ENCODE measurements at regions not wholly inside any gene's neighbourhood (a gene's known extent, or its start where the extent isn't known, plus 50 kb on each side); places are given as distances from the start of the nearest gene placed in this dataset.

GRCh38 chr3:27533718-27534573 is 49.8 kb upstream of the SLC4A7 start:
- H3K9me2 ChIP-seq (replicated peaks; ENCODE audit: insufficient read depth, low read length): no peaks in the 10 kb centered on the region
- no peak overlapping the region for H2AFZ ChIP-seq (ENCODE audit: low read length)
- H3K4me2 ChIP-seq (ENCODE audit: low read depth, low read length): no peak overlapping the region
- no peak overlapping the region for H3K9ac ChIP-seq (ENCODE audit: low read length)
- no peaks in the 10 kb centered on the region for H3K4me1 ChIP-seq (ENCODE audit: low read length)
- no peaks in the 10 kb centered on the region for H3F3A ChIP-seq (ENCODE audit: insufficient read depth, low read length)
- no peaks in the 10 kb centered on the region for H3K27me3 ChIP-seq (replicated peaks; ENCODE audit: insufficient read depth, low read length)
- DNase-seq: no peak
- H4K20me1 ChIP-seq (ENCODE audit: insufficient read depth, low read length): no peaks in the 10 kb centered on the region
- TF ChIP-seq, protein P1, sequence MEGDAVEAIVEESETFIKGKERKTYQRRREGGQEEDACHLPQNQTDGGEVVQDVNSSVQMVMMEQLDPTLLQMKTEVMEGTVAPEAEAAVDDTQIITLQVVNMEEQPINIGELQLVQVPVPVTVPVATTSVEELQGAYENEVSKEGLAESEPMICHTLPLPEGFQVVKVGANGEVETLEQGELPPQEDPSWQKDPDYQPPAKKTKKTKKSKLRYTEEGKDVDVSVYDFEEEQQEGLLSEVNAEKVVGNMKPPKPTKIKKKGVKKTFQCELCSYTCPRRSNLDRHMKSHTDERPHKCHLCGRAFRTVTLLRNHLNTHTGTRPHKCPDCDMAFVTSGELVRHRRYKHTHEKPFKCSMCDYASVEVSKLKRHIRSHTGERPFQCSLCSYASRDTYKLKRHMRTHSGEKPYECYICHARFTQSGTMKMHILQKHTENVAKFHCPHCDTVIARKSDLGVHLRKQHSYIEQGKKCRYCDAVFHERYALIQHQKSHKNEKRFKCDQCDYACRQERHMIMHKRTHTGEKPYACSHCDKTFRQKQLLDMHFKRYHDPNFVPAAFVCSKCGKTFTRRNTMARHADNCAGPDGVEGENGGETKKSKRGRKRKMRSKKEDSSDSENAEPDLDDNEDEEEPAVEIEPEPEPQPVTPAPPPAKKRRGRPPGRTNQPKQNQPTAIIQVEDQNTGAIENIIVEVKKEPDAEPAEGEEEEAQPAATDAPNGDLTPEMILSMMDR (IDR thresholded peaks at IDR 0.05; ENCODE audit: low read length): no peak
- TF ChIP-seq EZH2phosphoT487 (IDR thresholded peaks at IDR 0.05; ENCODE audit: low read length) (no peak), EZH2 (optimal IDR thresholded peaks at IDR 0.05; ENCODE audit: low read depth, low read length) (no peak)
- no peak overlapping the region for H3K4me3 ChIP-seq (ENCODE audit: low read length)
- H3K79me2 ChIP-seq (ENCODE audit: low read length): no peaks in the 10 kb centered on the region
- H3K27ac ChIP-seq (ENCODE audit: low read length): no peak overlapping the region
- no peaks in the 10 kb centered on the region for H3K36me3 ChIP-seq (replicated peaks; ENCODE audit: insufficient read depth, low read length)
- no peaks in the 10 kb centered on the region for H3K9me3 ChIP-seq (replicated peaks; ENCODE audit: insufficient read depth, low read length)

Measured in MM.1S (cell line).